ENCODE measurements at regions not wholly inside any gene's neighbourhood (a gene's known extent, or its start where the extent isn't known, plus 50 kb on each side); places are given as distances from the start of the nearest gene placed in this dataset.

GRCh38 chr14:99081156-99081765, 190.7 kb downstream of the BCL11B start:
- TF ChIP-seq POLR2AphosphoS5 (IDR thresholded peaks at IDR 0.05) (no peak), POLR2A (IDR thresholded peaks at IDR 0.05; ENCODE audit: low read depth) (no peak)
